Right lobe of liver (tissue), 4 donors: ENCODE measurements at regions not wholly inside any gene's neighbourhood (a gene's known extent, or its start where the extent isn't known, plus 50 kb on each side); places are given as distances from the start of the nearest gene placed in this dataset.

ENCODE experiments used
- POLR2A ChIP-seq: fragments of 450-650 bp; IDR thresholded peaks from one replicate; pipeline ENCODE4 v1.6.1; 2017; ENCODE audit warnings: antibody characterized with exemption, mild to moderate bottlenecking
- TF ChIP-seq, protein P1 (sequence below), 4 donors: fragments of 200-600 bp in 3 of 4; fragments of 450-650 bp in 1 of 4; IDR thresholded peaks; one replicate each; pipeline versions ENCODE4 v1.5.1 to v1.8.0; 2016 to 2022; ENCODE audit warnings: antibody characterized with exemption in 4 of 4, mild to moderate bottlenecking in 2 of 4
- donor health status: DM: no; HTN: no; CAD: no.
- donor health status: DM: no; HTN: no; CAD: no.
- donor health status: DM: no; HTN: yes; CAD: no.

DNA sequence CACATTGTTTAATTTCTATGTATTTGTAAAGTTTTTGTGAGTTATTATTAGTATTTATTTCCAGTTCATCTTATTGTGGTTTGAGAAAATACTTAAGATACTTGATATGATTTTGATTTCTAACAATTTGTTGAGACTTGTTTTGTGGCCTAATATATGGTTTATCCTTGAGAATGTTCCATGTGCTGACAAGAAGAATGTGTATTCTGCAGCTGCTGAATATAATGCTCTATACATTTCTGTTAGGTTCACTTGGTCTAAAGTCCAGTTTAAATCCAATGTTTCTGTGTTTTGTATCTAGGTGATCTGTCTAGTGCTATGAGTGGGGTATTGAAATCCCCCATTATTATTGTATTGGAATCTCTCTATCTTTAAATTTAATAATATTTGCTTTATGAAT is 201.3 kb downstream of the FSIP2 start:
- TF ChIP-seq, protein P1, sequence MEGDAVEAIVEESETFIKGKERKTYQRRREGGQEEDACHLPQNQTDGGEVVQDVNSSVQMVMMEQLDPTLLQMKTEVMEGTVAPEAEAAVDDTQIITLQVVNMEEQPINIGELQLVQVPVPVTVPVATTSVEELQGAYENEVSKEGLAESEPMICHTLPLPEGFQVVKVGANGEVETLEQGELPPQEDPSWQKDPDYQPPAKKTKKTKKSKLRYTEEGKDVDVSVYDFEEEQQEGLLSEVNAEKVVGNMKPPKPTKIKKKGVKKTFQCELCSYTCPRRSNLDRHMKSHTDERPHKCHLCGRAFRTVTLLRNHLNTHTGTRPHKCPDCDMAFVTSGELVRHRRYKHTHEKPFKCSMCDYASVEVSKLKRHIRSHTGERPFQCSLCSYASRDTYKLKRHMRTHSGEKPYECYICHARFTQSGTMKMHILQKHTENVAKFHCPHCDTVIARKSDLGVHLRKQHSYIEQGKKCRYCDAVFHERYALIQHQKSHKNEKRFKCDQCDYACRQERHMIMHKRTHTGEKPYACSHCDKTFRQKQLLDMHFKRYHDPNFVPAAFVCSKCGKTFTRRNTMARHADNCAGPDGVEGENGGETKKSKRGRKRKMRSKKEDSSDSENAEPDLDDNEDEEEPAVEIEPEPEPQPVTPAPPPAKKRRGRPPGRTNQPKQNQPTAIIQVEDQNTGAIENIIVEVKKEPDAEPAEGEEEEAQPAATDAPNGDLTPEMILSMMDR (IDR thresholded peaks at IDR 0.05) = no peak
- no peak for TF ChIP-seq POLR2A
